HG03025 (cell line): ENCODE measurements at regions not wholly inside any gene's neighbourhood (a gene's known extent, or its start where the extent isn't known, plus 50 kb on each side); places are given as distances from the start of the nearest gene placed in this dataset.
A peak's percentile ranks its signal among the peaks of the same experiment; 100 is the strongest.

Experiments used
- ATAC-seq: cut with Tn5 transposase; IDR thresholded peaks from one replicate; pipeline ENCODE4 v1.9.1; 2021; ENCODE audit warnings: mild to moderate bottlenecking, moderate library complexity; ENCODE audit not compliant: unreplicated experiment, low FRiP score

- ATAC-seq = no peak
Measured at GRCh38 chr11:109998921-109999320, 94.3 kb upstream of the ZC3H12C start.

- peak; percentile 97 for ATAC-seq
Measured at GRCh38 chr11:110000031-110000502, 93.1 kb upstream of the ZC3H12C start.

GRCh38 chr11:110000850-110001249 lies 92.3 kb upstream of the ZC3H12C start:
- ATAC-seq = no peak

- no peak for ATAC-seq
Measured at GRCh38 chr11:110003426-110003825, 89.8 kb upstream of the ZC3H12C start.

GRCh38 chr11:110011595-110011994 lies 81.6 kb upstream of the ZC3H12C start:
- ATAC-seq = no peak

DNA sequence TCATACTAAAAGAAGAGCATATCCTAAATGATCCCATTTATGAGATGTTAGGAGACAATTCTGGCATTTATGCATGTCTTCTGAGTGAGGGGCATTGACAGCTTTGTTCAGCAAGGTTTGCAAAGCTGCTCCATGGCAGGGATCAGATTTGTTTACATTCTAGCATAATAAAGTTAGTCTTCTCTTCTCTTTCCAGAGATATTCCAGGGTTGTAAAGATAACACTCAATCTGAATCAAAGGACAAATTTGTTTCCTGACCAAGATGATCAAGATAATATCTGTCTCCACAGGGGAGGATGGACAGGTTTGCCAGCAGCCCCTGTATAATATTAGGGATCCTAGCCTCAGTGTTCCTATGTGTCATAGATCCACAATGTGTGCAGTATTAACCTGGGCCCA lies 77.5 kb upstream of the ZC3H12C start:
- ATAC-seq = no peak

DNA sequence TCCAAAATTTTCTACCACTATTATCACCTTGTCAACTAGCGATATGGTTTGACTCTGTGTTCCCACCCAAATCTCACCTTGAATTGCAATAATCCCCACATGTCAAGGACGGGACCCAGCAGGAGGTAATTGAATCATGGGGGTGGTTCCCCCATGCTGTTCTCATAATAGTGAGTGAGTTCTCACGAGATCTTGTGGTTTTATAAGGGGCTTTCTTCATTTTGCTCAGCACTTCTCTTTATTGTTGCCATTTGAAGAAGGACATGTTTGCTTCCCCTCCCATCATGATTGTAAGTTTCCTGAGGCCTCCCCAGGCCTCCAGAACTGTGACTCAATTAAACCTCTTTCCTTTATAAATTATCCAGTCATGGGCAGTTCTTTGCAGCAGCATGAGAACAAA lies 73.5 kb upstream of the ZC3H12C start:
- ATAC-seq = no peak

- no peak for ATAC-seq
Measured at GRCh38 chr11:110022548-110022947, 70.6 kb upstream of the ZC3H12C start.

DNA sequence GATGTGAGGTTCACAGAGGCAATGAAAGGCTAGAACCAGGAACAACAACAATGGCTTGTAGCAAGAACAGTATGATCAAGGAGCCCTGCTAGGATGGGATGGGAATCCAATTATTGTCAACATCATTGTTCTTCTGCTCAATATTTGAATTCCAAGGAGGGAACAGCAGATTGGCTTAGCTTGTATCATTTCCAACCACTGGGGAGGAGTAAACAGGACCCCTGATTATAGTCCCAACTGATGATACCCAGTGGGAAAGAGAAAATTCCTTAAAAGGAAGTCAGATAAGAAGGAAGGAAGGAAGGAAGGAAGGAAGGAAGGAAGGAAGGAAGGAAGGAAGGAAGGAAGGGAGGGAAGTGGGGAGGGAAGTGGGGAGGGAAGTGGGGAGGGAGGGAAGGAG lies 69.5 kb upstream of the ZC3H12C start:
- no peak for ATAC-seq

- ATAC-seq = peak; percentile 96
Measured at GRCh38 chr11:110026858-110027626, 66.2 kb upstream of the ZC3H12C start.

GRCh38 chr11:110027627-110028371 lies 65.4 kb upstream of the ZC3H12C start:
- ATAC-seq = no peak

- ATAC-seq = no peak
Measured at GRCh38 chr11:110028921-110029320, 64.3 kb upstream of the ZC3H12C start.

GRCh38 chr11:110029714-110030113 lies 63.5 kb upstream of the ZC3H12C start:
- ATAC-seq = no peak

DNA sequence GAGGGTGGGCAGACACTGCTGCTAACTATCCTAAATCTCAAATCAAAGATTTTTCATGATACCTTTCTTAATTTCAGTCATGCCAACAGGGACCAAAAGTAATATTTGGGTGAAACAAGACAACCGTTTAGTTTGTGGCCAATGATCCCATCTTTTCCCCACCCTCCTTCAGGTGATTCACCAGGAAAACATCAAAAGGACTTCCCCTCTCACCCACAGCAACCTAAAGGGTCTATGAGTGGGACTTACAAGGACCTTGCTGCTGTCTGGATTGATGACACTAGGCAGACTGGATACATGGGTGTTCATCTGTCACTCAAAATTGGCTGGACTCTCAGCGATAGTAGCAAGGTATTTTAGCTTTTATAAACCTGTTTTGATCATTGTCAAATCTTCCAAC lies 62.0 kb upstream of the ZC3H12C start:
- no peak for ATAC-seq

DNA sequence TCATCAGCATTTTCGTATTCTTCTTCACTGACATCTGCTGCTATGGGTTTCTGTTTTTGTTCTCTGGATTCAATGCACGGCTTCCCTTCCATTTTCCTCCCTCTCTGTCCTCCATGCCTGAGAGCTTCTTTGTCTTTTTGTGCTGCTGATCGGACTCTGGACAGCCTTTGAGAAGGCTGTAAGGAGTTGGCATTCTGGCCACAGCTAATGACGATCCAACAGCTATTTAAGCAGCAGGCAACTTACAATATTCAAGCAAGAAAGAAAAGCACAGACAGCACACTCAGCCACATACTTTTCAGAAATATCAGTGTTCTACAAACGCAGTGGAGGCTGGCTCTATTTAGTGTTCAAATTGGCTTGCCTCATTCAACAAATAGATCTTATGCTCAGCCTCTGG lies 60.9 kb upstream of the ZC3H12C start:
- ATAC-seq = no peak

- ATAC-seq = no peak
Measured at GRCh38 chr11:110032957-110033570, 60.1 kb upstream of the ZC3H12C start.

GRCh38 chr11:110034806-110035205 lies 58.4 kb upstream of the ZC3H12C start:
- ATAC-seq = no peak

GRCh38 chr11:110035357-110035756 lies 57.8 kb upstream of the ZC3H12C start:
- no peak for ATAC-seq

DNA sequence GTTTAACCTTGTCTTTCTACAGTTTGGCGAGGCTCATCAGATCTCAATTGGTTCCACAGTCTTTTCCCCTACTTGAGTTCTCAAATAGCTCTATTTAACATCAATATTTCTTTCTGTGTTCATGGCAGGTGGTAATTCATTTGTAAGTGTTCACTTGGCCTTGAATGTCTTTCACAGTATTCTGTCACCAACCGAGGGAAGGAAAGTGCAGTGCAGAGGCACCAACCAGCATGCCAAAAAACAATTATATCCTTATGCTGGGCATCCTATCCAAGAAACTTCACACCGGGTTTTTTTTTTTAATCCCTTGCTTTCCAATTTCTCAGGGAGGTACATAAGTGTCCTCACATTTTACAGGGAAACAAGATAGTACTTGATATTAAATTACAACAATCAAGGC lies 55.0 kb upstream of the ZC3H12C start:
- no peak for ATAC-seq
